ENCODE measurements at regions not wholly inside any gene's neighbourhood (a gene's known extent, or its start where the extent isn't known, plus 50 kb on each side); places are given as distances from the start of the nearest gene placed in this dataset.

DNA sequence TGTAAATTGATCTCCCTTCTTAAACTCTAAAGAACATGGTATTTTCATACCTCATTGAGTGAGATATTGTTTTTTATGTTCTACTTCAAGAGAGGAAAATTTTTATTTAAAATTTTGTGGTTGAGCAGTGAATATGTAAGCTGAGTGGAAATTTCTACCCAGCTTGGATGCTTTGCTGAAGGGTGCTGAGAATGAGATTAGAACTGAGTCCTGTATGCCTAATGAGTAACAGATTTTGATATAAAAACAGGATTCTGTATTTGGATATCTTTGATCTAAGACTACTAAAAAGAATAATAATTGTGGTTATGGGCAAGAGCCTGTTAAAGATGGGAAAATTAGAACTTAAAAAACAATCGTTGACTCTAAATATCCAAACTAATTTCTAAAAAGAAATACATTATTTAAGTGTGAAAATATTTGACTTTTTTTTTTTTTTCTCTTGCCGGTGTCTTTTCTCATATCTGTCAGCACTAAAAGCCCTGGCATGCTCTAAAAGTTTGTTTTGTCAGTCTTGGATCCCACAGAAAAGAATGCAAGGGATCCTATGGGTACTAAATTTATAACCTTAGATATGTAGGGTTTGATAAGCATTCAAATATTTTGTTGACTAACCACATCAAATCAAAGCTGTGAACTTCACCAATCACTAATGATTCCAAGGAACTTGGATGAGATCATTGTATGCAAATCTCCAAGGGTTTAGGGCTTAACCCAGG is 652.3 kb downstream of the PTPRC start (continued):
- TF ChIP-seq, protein P1, sequence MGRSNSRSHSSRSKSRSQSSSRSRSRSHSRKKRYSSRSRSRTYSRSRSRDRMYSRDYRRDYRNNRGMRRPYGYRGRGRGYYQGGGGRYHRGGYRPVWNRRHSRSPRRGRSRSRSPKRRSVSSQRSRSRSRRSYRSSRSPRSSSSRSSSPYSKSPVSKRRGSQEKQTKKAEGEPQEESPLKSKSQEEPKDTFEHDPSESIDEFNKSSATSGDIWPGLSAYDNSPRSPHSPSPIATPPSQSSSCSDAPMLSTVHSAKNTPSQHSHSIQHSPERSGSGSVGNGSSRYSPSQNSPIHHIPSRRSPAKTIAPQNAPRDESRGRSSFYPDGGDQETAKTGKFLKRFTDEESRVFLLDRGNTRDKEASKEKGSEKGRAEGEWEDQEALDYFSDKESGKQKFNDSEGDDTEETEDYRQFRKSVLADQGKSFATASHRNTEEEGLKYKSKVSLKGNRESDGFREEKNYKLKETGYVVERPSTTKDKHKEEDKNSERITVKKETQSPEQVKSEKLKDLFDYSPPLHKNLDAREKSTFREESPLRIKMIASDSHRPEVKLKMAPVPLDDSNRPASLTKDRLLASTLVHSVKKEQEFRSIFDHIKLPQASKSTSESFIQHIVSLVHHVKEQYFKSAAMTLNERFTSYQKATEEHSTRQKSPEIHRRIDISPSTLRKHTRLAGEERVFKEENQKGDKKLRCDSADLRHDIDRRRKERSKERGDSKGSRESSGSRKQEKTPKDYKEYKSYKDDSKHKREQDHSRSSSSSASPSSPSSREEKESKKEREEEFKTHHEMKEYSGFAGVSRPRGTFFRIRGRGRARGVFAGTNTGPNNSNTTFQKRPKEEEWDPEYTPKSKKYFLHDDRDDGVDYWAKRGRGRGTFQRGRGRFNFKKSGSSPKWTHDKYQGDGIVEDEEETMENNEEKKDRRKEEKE (IDR thresholded peaks at IDR 0.05): no peak
- TF ChIP-seq, protein P2, sequence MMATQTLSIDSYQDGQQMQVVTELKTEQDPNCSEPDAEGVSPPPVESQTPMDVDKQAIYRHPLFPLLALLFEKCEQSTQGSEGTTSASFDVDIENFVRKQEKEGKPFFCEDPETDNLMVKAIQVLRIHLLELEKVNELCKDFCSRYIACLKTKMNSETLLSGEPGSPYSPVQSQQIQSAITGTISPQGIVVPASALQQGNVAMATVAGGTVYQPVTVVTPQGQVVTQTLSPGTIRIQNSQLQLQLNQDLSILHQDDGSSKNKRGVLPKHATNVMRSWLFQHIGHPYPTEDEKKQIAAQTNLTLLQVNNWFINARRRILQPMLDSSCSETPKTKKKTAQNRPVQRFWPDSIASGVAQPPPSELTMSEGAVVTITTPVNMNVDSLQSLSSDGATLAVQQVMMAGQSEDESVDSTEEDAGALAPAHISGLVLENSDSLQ (IDR thresholded peaks at IDR 0.05): no peak
- TF ChIP-seq CREB1 (IDR thresholded peaks at IDR 0.05; ENCODE audit: low read depth) (no peak), RAD21 (IDR thresholded peaks at IDR 0.05; ENCODE audit: insufficient read depth, low read depth, low read length) (no peak)

DNA sequence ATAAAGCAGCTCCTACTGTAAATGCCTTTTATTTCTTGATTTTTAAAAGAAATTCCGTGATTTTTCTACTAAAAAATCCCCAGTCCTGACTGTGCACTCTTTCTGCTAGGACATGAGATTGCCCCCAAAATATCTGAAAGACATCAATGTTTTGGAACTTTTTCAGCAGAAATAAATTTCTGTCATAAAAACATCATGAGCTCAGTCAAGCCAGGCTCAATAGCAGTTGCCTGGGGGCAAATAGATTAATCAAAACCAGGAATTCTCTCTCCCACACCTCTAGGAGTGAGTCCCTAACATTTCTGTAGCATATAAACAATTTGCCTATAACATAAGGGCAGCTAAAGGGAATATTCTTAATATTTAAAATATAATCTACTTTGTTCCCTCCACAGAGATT is 654.1 kb downstream of the PTPRC start:
- no peaks in the 10 kb centered on the region for H3K27me3 ChIP-seq (replicated peaks in 1 of 2; ENCODE audit: control insufficient read depth in 2 of 2, insufficient read depth in 2 of 2, low read length in 1 of 2)
- CTCF ChIA-PET: no interaction called here
- no TSS peak for BruUV-seq (replicated peaks)
- TF ChIP-seq, protein P1 (IDR thresholded peaks at IDR 0.05): no peak
- TF ChIP-seq SPI1 (IDR thresholded peaks at IDR 0.05; ENCODE audit: borderline replicate concordance, insufficient read depth, low read depth, low read length): no peak
- no peak for TF ChIP-seq MAX (IDR thresholded peaks at IDR 0.05; ENCODE audit: low read depth, low read length)
- no peak for TF ChIP-seq HDGF (IDR thresholded peaks at IDR 0.05)
- TF ChIP-seq IRF3 (IDR thresholded peaks at IDR 0.05): no peak
- no peak for TF ChIP-seq REST (IDR thresholded peaks at IDR 0.05; ENCODE audit: low read depth, low read length)

More for the DNA sequence above, 654.1 kb downstream of the PTPRC start:
- DNase-seq (ENCODE audit: low read depth, low spot score): no peak
- no peaks in the 10 kb centered on the region for H3K79me2 ChIP-seq (ENCODE audit: control insufficient read depth, insufficient read depth, low read length)
- ChIA-PET POLR2A (interaction anchor here (1.3 kb wide), 1 partner anchor 11 kb away, joined by 4 read pairs; no protein-coding TSS in a partner anchor), RAD21 (ENCODE audit: unreplicated experiment) (no interaction called here), SMC1A (ENCODE audit: uncharacterized antibody, unreplicated experiment) (interaction anchor here (1.2 kb wide), 1 partner anchor 11 kb away, joined by 3 read pairs; no protein-coding TSS in a partner anchor)
- FAIRE-seq: no peak
- H3K36me3 ChIP-seq (ENCODE audit: control insufficient read depth in 2 of 2, insufficient read depth in 2 of 2, low read length in 1 of 2): no peaks in the 10 kb centered on the region
- no peaks in the 10 kb centered on the region for H3K9me3 ChIP-seq (replicated peaks; ENCODE audit: control insufficient read depth, insufficient read depth, low read length)
- no peak overlapping the region for H2AFZ ChIP-seq (ENCODE audit: control insufficient read depth, low read depth, low read length)
- H3K9ac ChIP-seq (ENCODE audit: control insufficient read depth, insufficient read depth, low read length): no peak overlapping the region
- in situ Hi-C loops (cut with MboI) (no loop called here), intact Hi-C loops (cut with micrococcal nuclease; ENCODE audit: unreplicated experiment) (no loop called here)
- H4K20me1 ChIP-seq (ENCODE audit: control insufficient read depth, insufficient read depth): no peaks in the 10 kb centered on the region
- no peak for ATAC-seq
- 0% methylated on average over 1 of the region's 1 CpG for WGBS (ENCODE audit: insufficient coverage, insufficient replicate concordance, low lambda C conversion rate, missing lambda C conversion rate)
- H3K4me3 ChIP-seq: no peak overlapping the region
- H3K27ac ChIP-seq (ENCODE audit: control insufficient read depth, insufficient read depth): no peak overlapping the region
- H3K4me1 ChIP-seq (ENCODE audit: control insufficient read depth, insufficient read depth, low read length): no peaks in the 10 kb centered on the region
- H3K4me2 ChIP-seq (ENCODE audit: control insufficient read depth, insufficient read depth): no peak overlapping the region
